ENCODE measurements at regions not wholly inside any gene's neighbourhood (a gene's known extent, or its start where the extent isn't known, plus 50 kb on each side); places are given as distances from the start of the nearest gene placed in this dataset.

DNA sequence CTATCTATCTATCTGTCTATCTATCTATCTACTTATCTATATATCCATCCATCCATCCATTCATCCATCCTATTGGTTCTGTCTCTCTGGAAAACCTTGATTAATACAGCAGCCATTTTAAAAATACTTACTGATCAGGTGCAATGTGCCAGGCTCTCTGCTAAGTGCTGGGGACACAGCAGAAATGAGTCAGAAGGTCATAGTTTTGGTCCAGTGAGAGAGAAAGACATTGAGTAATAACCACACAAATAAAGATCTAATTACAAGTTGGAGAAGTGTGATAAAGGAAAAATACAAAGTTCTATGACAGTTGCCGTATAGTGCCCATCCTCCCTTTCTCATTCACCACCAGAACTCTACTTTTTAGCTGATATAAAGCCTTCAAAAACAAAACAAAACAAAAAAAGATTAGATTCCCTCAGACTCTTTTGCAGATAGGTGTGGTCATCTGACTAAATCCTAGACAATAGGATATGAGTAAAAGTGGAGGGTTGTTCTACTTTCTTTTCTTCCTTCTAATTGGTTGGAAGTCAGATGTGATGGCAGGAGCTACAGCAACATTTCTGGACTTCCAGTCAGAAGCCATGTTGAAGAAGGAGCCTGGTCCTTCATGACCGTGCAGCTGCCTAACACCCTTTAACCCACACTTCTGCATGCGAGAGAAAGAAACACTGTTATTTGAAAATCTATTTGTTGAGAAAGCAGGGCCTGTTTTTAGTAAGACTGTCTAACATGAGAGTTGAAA is 72.0 kb upstream of the TOX3 start:
- H3K4me1 Mint-ChIP-seq: peaks cover 3% of the 10 kb centered on the region; the same call in 1 of the 3 replicates
- no peaks in the 10 kb centered on the region; the same call in 2 of the 3 replicates for H3K9me3 Mint-ChIP-seq
- ATAC-seq: no peak
- Histone ChIP-seq H3K36me3 (ENCODE audit: insufficient read depth) (no peaks in the 10 kb centered on the region), H4K20me1 (replicated peaks; ENCODE audit: insufficient read depth) (no peaks in the 10 kb centered on the region), H3K4me2 (no peak overlapping the region), H3K9me2 (ENCODE audit: insufficient read depth) (no peaks in the 10 kb centered on the region), H3K4me3 (no peak overlapping the region), H3F3A (replicated peaks; ENCODE audit: low read depth) (no peaks in the 10 kb centered on the region), H2AFZ (no peak overlapping the region), H3K27ac (ENCODE audit: low read depth) (no peak overlapping the region), H3K4me1 (ENCODE audit: insufficient read depth) (no peaks in the 10 kb centered on the region; the same call in 1 of the 2 replicates), H3K79me2 (replicated peaks; ENCODE audit: insufficient read depth) (no peaks in the 10 kb centered on the region), H3K27me3 (ENCODE audit: insufficient read depth) (no peaks in the 10 kb centered on the region)
- no peak for DNase-seq (ENCODE audit: low spot score)
- no peak overlapping the region for H3K4me3 Mint-ChIP-seq
- H3K36me3 Mint-ChIP-seq (ENCODE audit: low read depth): no peaks in the 10 kb centered on the region; the same call in 2 of the 3 replicates
- no peak overlapping the region for H3K27ac Mint-ChIP-seq
- TF ChIP-seq, protein P1, sequence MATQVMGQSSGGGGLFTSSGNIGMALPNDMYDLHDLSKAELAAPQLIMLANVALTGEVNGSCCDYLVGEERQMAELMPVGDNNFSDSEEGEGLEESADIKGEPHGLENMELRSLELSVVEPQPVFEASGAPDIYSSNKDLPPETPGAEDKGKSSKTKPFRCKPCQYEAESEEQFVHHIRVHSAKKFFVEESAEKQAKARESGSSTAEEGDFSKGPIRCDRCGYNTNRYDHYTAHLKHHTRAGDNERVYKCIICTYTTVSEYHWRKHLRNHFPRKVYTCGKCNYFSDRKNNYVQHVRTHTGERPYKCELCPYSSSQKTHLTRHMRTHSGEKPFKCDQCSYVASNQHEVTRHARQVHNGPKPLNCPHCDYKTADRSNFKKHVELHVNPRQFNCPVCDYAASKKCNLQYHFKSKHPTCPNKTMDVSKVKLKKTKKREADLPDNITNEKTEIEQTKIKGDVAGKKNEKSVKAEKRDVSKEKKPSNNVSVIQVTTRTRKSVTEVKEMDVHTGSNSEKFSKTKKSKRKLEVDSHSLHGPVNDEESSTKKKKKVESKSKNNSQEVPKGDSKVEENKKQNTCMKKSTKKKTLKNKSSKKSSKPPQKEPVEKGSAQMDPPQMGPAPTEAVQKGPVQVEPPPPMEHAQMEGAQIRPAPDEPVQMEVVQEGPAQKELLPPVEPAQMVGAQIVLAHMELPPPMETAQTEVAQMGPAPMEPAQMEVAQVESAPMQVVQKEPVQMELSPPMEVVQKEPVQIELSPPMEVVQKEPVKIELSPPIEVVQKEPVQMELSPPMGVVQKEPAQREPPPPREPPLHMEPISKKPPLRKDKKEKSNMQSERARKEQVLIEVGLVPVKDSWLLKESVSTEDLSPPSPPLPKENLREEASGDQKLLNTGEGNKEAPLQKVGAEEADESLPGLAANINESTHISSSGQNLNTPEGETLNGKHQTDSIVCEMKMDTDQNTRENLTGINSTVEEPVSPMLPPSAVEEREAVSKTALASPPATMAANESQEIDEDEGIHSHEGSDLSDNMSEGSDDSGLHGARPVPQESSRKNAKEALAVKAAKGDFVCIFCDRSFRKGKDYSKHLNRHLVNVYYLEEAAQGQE (IDR thresholded peaks at IDR 0.05; ENCODE audit: unreplicated experiment): no peak
- TF ChIP-seq ZNF114 (CRISPR knock-in tag; IDR thresholded peaks at IDR 0.05) (no peak), CREB1 (CRISPR knock-in tag; IDR thresholded peaks at IDR 0.05; ENCODE audit: low read depth) (no peak), CTCF (conservative IDR thresholded peaks at IDR 0.05; ENCODE audit: low read depth in 2 of 2) (no peak), JUNB (IDR thresholded peaks at IDR 0.05; ENCODE audit: unreplicated experiment) (no peak), ZNF462 (CRISPR knock-in tag; IDR thresholded peaks at IDR 0.05) (no peak), ZNF331 (CRISPR knock-in tag; IDR thresholded peaks at IDR 0.05; ENCODE audit: low read depth) (no peak), STAT1 (IDR thresholded peaks at IDR 0.05; ENCODE audit: unreplicated experiment) (no peak), EZH2phosphoT487 (IDR thresholded peaks at IDR 0.05; ENCODE audit: unreplicated experiment) (no peak), NANOG (IDR thresholded peaks at IDR 0.05; ENCODE audit: borderline replicate concordance) (no peak), EZH2 (IDR thresholded peaks at IDR 0.05; ENCODE audit: low read depth, unreplicated experiment) (no peak), POLR2AphosphoS5 (IDR thresholded peaks at IDR 0.05; ENCODE audit: low read depth) (no peak)
- H3K27me3 Mint-ChIP-seq (ENCODE audit: insufficient read depth, low read depth, poor library complexity): no peaks in the 10 kb centered on the region

Measured in GM23338 (cell line).